Suprapubic skin (tissue), 3 donors: ENCODE measurements at regions not wholly inside any gene's neighbourhood (a gene's known extent, or its start where the extent isn't known, plus 50 kb on each side); places are given as distances from the start of the nearest gene placed in this dataset.

Source experiments
- CTCF ChIP-seq, 2 donors: fragments of 200-600 bp in 1 of 2; fragments of 450-650 bp in 1 of 2; sonication (generic) in 1 of 2; IDR thresholded peaks; one replicate each; pipeline ENCODE4 v1.5.1; 2016 to 2019; ENCODE audit warnings: antibody characterized with exemption in 2 of 2, mild to moderate bottlenecking in 1 of 2, moderate library complexity in 1 of 2
- POLR2A ChIP-seq, 2 donors: fragments of 450-650 bp; IDR thresholded peaks; one replicate each; pipeline ENCODE4 v1.6.1; 2017; ENCODE audit warnings: antibody characterized with exemption in 2 of 2, mild to moderate bottlenecking in 2 of 2, moderate library complexity in 2 of 2

GRCh38 chr2:103285354-103285753 lies 523.5 kb downstream of the TMEM182 start:
- no peak for TF ChIP-seq CTCF (IDR thresholded peaks at IDR 0.05)
- TF ChIP-seq POLR2A (IDR thresholded peaks at IDR 0.05), result no peak
